ENCODE measurements at regions not wholly inside any gene's neighbourhood (a gene's known extent, or its start where the extent isn't known, plus 50 kb on each side); places are given as distances from the start of the nearest gene placed in this dataset.

DNA sequence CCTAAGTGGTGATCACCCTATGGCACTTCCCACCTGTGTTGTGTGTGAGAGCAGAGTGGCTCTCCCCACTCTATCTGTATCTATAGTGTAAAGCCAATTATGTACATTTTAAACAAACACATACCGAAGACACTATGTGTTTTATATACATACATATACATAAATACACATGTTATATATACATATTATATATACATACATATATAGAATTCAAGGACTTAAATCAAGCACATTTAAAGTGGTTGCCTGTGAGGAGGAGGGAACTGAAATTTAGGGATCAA, 246.6 kb downstream of the LY86 start:
- Histone ChIP-seq H3K9me2 (no peaks in the 10 kb centered on the region), H3K4me1 (ENCODE audit: control insufficient read depth in 1 of 2, insufficient read depth in 2 of 2, low read depth in 1 of 2, low read length in 1 of 2) (no peaks in the 10 kb centered on the region; a peak in 1 of 4 replicates), H3F3A (replicated peaks; ENCODE audit: insufficient read depth) (no peaks in the 10 kb centered on the region), H3K4me3 (ENCODE audit: low read depth in 2 of 2, low read length in 1 of 2) (no peak overlapping the region), H3K9ac (no peak overlapping the region), H4K20me1 (ENCODE audit: insufficient read depth) (no peaks in the 10 kb centered on the region), H3K79me2 (ENCODE audit: insufficient read depth) (no peaks in the 10 kb centered on the region), H3K36me3 (replicated peaks in 1 of 2; ENCODE audit: control insufficient read depth in 1 of 2, insufficient read depth in 2 of 2, low read length in 1 of 2) (no peaks in the 10 kb centered on the region), H2AFZ (ENCODE audit: low read depth) (no peak overlapping the region), H3K27me3 (ENCODE audit: insufficient read depth) (peaks cover 5% of the 10 kb centered on the region; the same call in 1 of the 2 replicates), H3K27ac (ENCODE audit: low read depth in 2 of 2, low read length in 1 of 2) (no peak overlapping the region), H3K4me2 (no peak overlapping the region), H3K9me3 (no peaks in the 10 kb centered on the region)
- no peak for TF ChIP-seq RCOR1 (IDR thresholded peaks at IDR 0.05; ENCODE audit: low read length)
- TF ChIP-seq TAF1 (IDR thresholded peaks at IDR 0.05; ENCODE audit: borderline replicate concordance, low read depth, low read length) = no peak
- TF ChIP-seq, protein P1, sequence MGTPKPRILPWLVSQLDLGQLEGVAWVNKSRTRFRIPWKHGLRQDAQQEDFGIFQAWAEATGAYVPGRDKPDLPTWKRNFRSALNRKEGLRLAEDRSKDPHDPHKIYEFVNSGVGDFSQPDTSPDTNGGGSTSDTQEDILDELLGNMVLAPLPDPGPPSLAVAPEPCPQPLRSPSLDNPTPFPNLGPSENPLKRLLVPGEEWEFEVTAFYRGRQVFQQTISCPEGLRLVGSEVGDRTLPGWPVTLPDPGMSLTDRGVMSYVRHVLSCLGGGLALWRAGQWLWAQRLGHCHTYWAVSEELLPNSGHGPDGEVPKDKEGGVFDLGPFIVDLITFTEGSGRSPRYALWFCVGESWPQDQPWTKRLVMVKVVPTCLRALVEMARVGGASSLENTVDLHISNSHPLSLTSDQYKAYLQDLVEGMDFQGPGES (IDR thresholded peaks at IDR 0.05; ENCODE audit: low read depth, low read length) = no peak
- TF ChIP-seq POLR2AphosphoS5 (IDR thresholded peaks at IDR 0.05; ENCODE audit: low read depth, low read length) = no peak
- TF ChIP-seq EP300 (IDR thresholded peaks at IDR 0.05; ENCODE audit: borderline replicate concordance in 1 of 2, low read depth in 1 of 2, low read length in 1 of 2) = no peak
- no peak for TF ChIP-seq MEF2A (IDR thresholded peaks at IDR 0.05; ENCODE audit: borderline replicate concordance, low read depth)
- TF ChIP-seq YY1 (IDR thresholded peaks at IDR 0.05; ENCODE audit: low read depth) = no peak
- no peak for TF ChIP-seq SIN3A (IDR thresholded peaks at IDR 0.05; ENCODE audit: borderline replicate concordance, low read depth, low read length)
- no peak for TF ChIP-seq CHD2 (IDR thresholded peaks at IDR 0.05; ENCODE audit: low read length, partially characterized antibody)
- TF ChIP-seq, protein P2, sequence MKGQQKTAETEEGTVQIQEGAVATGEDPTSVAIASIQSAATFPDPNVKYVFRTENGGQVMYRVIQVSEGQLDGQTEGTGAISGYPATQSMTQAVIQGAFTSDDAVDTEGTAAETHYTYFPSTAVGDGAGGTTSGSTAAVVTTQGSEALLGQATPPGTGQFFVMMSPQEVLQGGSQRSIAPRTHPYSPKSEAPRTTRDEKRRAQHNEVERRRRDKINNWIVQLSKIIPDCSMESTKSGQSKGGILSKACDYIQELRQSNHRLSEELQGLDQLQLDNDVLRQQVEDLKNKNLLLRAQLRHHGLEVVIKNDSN (IDR thresholded peaks at IDR 0.05; ENCODE audit: borderline replicate concordance, low read depth) = no peak
- TF ChIP-seq, protein P3, sequence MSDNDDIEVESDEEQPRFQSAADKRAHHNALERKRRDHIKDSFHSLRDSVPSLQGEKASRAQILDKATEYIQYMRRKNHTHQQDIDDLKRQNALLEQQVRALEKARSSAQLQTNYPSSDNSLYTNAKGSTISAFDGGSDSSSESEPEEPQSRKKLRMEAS (IDR thresholded peaks at IDR 0.05; ENCODE audit: low read depth) = no peak
- TF ChIP-seq SMC3 (IDR thresholded peaks at IDR 0.05; ENCODE audit: low read depth, low read length) = no peak
- no peak for TF ChIP-seq FOXM1 (IDR thresholded peaks at IDR 0.05; ENCODE audit: low read depth)
- TF ChIP-seq, protein P4, sequence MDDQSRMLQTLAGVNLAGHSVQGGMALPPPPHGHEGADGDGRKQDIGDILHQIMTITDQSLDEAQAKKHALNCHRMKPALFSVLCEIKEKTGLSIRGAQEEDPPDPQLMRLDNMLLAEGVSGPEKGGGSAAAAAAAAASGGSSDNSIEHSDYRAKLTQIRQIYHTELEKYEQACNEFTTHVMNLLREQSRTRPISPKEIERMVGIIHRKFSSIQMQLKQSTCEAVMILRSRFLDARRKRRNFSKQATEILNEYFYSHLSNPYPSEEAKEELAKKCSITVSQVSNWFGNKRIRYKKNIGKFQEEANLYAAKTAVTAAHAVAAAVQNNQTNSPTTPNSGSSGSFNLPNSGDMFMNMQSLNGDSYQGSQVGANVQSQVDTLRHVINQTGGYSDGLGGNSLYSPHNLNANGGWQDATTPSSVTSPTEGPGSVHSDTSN (IDR thresholded peaks at IDR 0.05) = no peak
- TF ChIP-seq FOSL2 (IDR thresholded peaks at IDR 0.05; ENCODE audit: borderline replicate concordance, low read depth) = no peak
- TF ChIP-seq, protein P5, sequence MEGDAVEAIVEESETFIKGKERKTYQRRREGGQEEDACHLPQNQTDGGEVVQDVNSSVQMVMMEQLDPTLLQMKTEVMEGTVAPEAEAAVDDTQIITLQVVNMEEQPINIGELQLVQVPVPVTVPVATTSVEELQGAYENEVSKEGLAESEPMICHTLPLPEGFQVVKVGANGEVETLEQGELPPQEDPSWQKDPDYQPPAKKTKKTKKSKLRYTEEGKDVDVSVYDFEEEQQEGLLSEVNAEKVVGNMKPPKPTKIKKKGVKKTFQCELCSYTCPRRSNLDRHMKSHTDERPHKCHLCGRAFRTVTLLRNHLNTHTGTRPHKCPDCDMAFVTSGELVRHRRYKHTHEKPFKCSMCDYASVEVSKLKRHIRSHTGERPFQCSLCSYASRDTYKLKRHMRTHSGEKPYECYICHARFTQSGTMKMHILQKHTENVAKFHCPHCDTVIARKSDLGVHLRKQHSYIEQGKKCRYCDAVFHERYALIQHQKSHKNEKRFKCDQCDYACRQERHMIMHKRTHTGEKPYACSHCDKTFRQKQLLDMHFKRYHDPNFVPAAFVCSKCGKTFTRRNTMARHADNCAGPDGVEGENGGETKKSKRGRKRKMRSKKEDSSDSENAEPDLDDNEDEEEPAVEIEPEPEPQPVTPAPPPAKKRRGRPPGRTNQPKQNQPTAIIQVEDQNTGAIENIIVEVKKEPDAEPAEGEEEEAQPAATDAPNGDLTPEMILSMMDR (IDR thresholded peaks at IDR 0.05) = no peak
- no peak for TF ChIP-seq MXI1 (IDR thresholded peaks at IDR 0.05; ENCODE audit: low read depth, low read length)
- no peak for TF ChIP-seq RXRA (IDR thresholded peaks at IDR 0.05; ENCODE audit: borderline replicate concordance, low read depth)
- TF ChIP-seq, protein P6, sequence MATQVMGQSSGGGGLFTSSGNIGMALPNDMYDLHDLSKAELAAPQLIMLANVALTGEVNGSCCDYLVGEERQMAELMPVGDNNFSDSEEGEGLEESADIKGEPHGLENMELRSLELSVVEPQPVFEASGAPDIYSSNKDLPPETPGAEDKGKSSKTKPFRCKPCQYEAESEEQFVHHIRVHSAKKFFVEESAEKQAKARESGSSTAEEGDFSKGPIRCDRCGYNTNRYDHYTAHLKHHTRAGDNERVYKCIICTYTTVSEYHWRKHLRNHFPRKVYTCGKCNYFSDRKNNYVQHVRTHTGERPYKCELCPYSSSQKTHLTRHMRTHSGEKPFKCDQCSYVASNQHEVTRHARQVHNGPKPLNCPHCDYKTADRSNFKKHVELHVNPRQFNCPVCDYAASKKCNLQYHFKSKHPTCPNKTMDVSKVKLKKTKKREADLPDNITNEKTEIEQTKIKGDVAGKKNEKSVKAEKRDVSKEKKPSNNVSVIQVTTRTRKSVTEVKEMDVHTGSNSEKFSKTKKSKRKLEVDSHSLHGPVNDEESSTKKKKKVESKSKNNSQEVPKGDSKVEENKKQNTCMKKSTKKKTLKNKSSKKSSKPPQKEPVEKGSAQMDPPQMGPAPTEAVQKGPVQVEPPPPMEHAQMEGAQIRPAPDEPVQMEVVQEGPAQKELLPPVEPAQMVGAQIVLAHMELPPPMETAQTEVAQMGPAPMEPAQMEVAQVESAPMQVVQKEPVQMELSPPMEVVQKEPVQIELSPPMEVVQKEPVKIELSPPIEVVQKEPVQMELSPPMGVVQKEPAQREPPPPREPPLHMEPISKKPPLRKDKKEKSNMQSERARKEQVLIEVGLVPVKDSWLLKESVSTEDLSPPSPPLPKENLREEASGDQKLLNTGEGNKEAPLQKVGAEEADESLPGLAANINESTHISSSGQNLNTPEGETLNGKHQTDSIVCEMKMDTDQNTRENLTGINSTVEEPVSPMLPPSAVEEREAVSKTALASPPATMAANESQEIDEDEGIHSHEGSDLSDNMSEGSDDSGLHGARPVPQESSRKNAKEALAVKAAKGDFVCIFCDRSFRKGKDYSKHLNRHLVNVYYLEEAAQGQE (IDR thresholded peaks at IDR 0.05; ENCODE audit: low read depth, low read length) = no peak
- no peak for TF ChIP-seq RFX5 (IDR thresholded peaks at IDR 0.05; ENCODE audit: low read length)
- ChIA-PET CTCF (no interaction called here), POLR2A (no interaction called here)
- no peak for DNase-seq
- 43% methylated on average over 1 of the region's 1 CpG for WGBS (ENCODE audit: low lambda C conversion rate)

All from SK-N-SH (cell line).